DND-41 (cell line): ENCODE measurements at regions not wholly inside any gene's neighbourhood (a gene's known extent, or its start where the extent isn't known, plus 50 kb on each side); places are given as distances from the start of the nearest gene placed in this dataset.

Source experiments
- ATAC-seq: fragments of 200-7000 bp; cut with Tn5 transposase; 3 replicates; pipeline ENCODE4 v1.9.1; 2021; ENCODE audit warnings: low read depth; ENCODE audit not compliant: insufficient read depth
- DNase-seq: peaks from one replicate; pipeline ENCODE4 v3.0.0-alpha.2; 2020
- H2AFZ ChIP-seq: 2 replicates; pipeline ENCODE4 v1.6.0; 2012; ENCODE audit warnings: low read depth, low read length
- H3K27ac ChIP-seq: 2 replicates; pipeline ENCODE4 v1.5.1; 2012; ENCODE audit warnings: low read length, inconsistent platforms
- H3K27me3 ChIP-seq: fragments of 200-600 bp; sonication (generic); 2 replicates; pipeline ENCODE4 v1.6.0; 2012; ENCODE audit warnings: low read length, mild to moderate bottlenecking, inconsistent platforms; ENCODE audit not compliant: insufficient read depth, poor library complexity
- H3K36me3 ChIP-seq: 2 replicates; pipeline ENCODE4 v1.5.1; 2012; ENCODE audit warnings: low read length, inconsistent platforms; ENCODE audit not compliant: insufficient read depth
- H3K4me1 ChIP-seq: 2 replicates; pipeline ENCODE4 v1.5.1; 2012; ENCODE audit warnings: mild to moderate bottlenecking, low read length; ENCODE audit not compliant: insufficient read depth
- H3K4me2 ChIP-seq: 2 replicates; pipeline ENCODE4 v1.6.0; 2012; ENCODE audit warnings: mild to moderate bottlenecking, moderate library complexity, low read length, inconsistent platforms; ENCODE audit not compliant: insufficient read depth
- H3K4me3 ChIP-seq, 2 experiments: fragments of 200-600 bp in 1 of 2; shearing (Covaris generic) in 1 of 2; 2 replicates each; pipeline ENCODE4 v1.5.1; 2012 to 2016; ENCODE audit warnings: inconsistent platforms in 2 of 2, low read length in 2 of 2, mild to moderate bottlenecking in 2 of 2, low read depth in 1 of 2, moderate library complexity in 1 of 2
- H3K79me2 ChIP-seq: 2 replicates; pipeline ENCODE4 v1.6.0; 2012; ENCODE audit warnings: low read length, inconsistent platforms; ENCODE audit not compliant: insufficient read depth
- H3K9ac ChIP-seq: 2 replicates; pipeline ENCODE4 v1.6.0; 2012; ENCODE audit warnings: low read depth, mild to moderate bottlenecking, inconsistent platforms, low read length, moderate library complexity
- H3K9me3 ChIP-seq: 2 replicates; pipeline ENCODE4 v1.5.1; 2012; ENCODE audit warnings: low read length, moderate library complexity, mild to moderate bottlenecking, inconsistent platforms; ENCODE audit not compliant: insufficient read depth, severe bottlenecking
- H4K20me1 ChIP-seq: 2 replicates; pipeline ENCODE4 v1.6.0; 2012; ENCODE audit warnings: low read length; ENCODE audit not compliant: insufficient read depth
- CTCF ChIP-seq: IDR thresholded peaks from 2 replicates; pipeline ENCODE4 v1.5.1; 2012; ENCODE audit warnings: borderline replicate concordance, low read length, moderate library complexity, mild to moderate bottlenecking; ENCODE audit not compliant: poor library complexity, severe bottlenecking; ENCODE audit errors: extremely low read depth
- EZH2 ChIP-seq: IDR thresholded peaks from 3 replicates; pipeline ENCODE4 v1.6.1; 2012; ENCODE audit warnings: borderline replicate concordance, low read depth, mild to moderate bottlenecking, moderate library complexity, low read length, inconsistent platforms; ENCODE audit not compliant: severe bottlenecking

GRCh38 chr7:53656881-53657280 is 621.4 kb downstream of the POM121L12 start:
- no peak overlapping the region for H3K4me2 ChIP-seq
- H2AFZ ChIP-seq: no peak overlapping the region
- no peak for ATAC-seq
- H3K4me1 ChIP-seq: no peaks in the 10 kb centered on the region
- H3K9ac ChIP-seq: no peak overlapping the region
- H3K27me3 ChIP-seq: no peaks in the 10 kb centered on the region
- no peaks in the 10 kb centered on the region for H3K36me3 ChIP-seq
- H4K20me1 ChIP-seq: no peaks in the 10 kb centered on the region
- no peak overlapping the region for H3K27ac ChIP-seq
- no peak for TF ChIP-seq CTCF
- no peak for TF ChIP-seq EZH2
- no peaks in the 10 kb centered on the region for H3K9me3 ChIP-seq
- H3K4me3 ChIP-seq: no peak overlapping the region
- DNase-seq: no peak
- no peaks in the 10 kb centered on the region for H3K79me2 ChIP-seq

DNA sequence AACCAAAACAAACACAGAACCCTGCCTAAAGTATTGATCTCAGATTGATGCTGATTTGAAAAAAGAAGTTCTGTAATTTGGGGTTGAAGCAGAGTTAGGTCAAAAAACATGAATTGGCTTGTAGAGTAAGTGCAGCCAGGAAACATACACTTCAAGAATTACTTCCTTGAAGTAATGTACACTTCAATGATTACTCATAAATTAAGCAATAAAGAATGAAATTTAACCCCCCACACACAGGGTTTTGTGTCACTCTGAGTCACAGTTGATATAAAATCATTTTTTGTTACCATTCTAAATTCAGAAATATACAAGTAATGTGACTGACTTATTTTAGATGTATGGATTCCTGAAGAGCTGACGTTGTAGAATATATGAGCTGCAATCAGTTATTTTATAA is 622.2 kb downstream of the POM121L12 start:
- DNase-seq (no peak), ATAC-seq (no peak)
- Histone ChIP-seq H3K36me3 (no peaks in the 10 kb centered on the region), H3K79me2 (no peaks in the 10 kb centered on the region), H3K4me3 (no peak overlapping the region), H3K27ac (no peak overlapping the region), H3K9ac (no peak overlapping the region), H3K9me3 (no peaks in the 10 kb centered on the region), H4K20me1 (no peaks in the 10 kb centered on the region), H3K27me3 (no peaks in the 10 kb centered on the region), H3K4me2 (no peak overlapping the region), H2AFZ (no peak overlapping the region), H3K4me1 (no peaks in the 10 kb centered on the region)
- TF ChIP-seq EZH2: no peak
- TF ChIP-seq CTCF: no peak

- H3K27ac ChIP-seq: no peak overlapping the region
- no peaks in the 10 kb centered on the region for H3K27me3 ChIP-seq
- no peak for ATAC-seq
- no peak for DNase-seq
- H3K4me2 ChIP-seq: no peak overlapping the region
- no peaks in the 10 kb centered on the region for H4K20me1 ChIP-seq
- H3K9me3 ChIP-seq: no peaks in the 10 kb centered on the region
- no peak overlapping the region for H2AFZ ChIP-seq
- TF ChIP-seq EZH2 (no peak), CTCF (no peak)
- H3K4me3 ChIP-seq: no peak overlapping the region
- H3K9ac ChIP-seq: no peak overlapping the region
- no peaks in the 10 kb centered on the region for H3K4me1 ChIP-seq
- H3K36me3 ChIP-seq: no peaks in the 10 kb centered on the region
- no peaks in the 10 kb centered on the region for H3K79me2 ChIP-seq
Measured at GRCh38 chr7:53658951-53659350, 623.5 kb downstream of the POM121L12 start.

- ATAC-seq (no peak), DNase-seq (no peak)
- Histone ChIP-seq H3K79me2 (no peaks in the 10 kb centered on the region), H3K4me2 (no peak overlapping the region), H2AFZ (no peak overlapping the region), H3K36me3 (no peaks in the 10 kb centered on the region), H3K4me3 (no peak overlapping the region), H3K9me3 (no peaks in the 10 kb centered on the region), H4K20me1 (no peaks in the 10 kb centered on the region), H3K9ac (no peak overlapping the region), H3K27ac (no peak overlapping the region), H3K27me3 (no peaks in the 10 kb centered on the region), H3K4me1 (no peaks in the 10 kb centered on the region)
- no peak for TF ChIP-seq EZH2
Measured at GRCh38 chr7:53661645-53662217, 626.3 kb downstream of the POM121L12 start.
